Fibroblast of skin of right quadriceps (primary cell): ENCODE measurements at regions not wholly inside any gene's neighbourhood (a gene's known extent, or its start where the extent isn't known, plus 50 kb on each side); places are given as distances from the start of the nearest gene placed in this dataset.

Experiments
- DNase-seq: peaks from one replicate; pipeline ENCODE4 v3.0.0-alpha.2; 2013

DNA sequence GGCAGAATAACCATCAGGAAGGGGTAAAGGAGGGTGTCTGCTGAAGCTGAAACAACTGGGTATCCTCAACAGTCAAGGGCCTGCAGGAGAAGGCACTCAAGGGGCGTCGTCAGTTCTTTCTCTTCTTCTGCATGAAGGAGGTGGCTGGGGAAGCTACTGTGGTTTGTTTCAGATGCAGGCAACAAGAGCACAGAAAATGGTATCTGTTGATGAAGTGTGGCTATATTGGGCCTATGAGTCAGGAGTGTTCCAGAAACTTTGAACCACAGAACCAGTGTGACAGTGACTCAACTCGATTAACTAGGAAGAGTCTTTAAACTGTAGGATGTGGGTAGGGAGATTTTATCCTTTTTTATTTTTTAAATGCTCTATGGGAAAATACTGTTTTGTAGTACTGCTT, 686.3 kb downstream of the FGF9 start:
- no peak for DNase-seq

DNA sequence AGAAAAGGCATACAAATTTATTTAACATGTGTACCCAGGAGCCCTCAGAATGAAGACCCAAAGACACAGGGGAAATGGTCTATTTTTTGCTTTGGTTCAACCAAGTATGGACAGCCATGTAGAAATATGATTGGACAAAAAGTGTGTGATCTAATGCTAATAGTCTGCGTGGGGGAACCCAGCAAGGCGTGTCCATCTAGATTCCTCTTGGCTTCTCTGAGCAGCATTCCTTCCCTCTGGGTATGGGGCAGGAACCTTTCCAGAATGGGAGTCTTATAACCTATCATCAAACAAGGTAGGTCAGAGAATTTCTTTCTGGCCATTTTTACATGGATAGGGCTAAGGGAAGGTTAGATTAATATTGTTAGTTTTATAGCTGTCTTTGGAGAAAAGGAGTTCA, 698.2 kb downstream of the FGF9 start:
- DNase-seq = no peak

DNA sequence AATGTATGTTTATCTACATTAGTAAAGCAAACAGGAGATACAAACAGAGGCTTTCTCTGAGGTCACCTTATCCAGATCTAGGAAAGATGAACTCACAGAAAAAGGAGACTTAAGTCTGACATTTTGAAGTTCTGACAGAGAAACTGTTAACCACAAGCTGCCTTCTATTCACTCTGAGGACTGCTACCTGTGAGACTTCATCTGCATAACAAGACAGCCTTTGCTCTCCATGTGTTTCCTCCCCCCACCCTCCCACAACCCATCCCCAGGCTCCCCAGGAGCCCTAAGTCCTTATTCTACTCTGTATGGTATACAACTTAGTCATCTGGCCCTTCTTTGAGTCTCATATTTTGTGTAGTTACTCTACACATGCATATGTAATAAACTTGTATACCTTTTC, 699.0 kb downstream of the FGF9 start:
- DNase-seq = no peak

DNA sequence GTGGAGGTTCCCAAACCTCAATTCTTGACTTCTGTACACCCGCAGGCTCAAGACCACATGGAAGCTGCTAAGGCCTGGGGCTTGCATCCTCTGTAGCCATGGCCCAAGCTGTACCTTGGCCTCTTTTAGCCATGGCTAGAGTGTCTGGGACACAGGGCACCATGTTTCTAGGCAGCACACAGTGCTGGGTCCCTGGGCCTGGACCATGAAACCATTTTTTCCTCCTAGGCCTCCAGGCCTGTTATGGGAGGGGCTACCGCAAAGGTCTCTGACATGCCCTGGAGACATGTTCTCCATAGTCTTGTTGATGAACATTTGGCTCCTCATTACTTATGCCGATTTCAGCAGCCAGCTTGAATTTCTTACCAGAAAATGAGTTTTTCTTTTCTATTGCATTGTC, 701.4 kb downstream of the FGF9 start:
- no peak for DNase-seq

DNA sequence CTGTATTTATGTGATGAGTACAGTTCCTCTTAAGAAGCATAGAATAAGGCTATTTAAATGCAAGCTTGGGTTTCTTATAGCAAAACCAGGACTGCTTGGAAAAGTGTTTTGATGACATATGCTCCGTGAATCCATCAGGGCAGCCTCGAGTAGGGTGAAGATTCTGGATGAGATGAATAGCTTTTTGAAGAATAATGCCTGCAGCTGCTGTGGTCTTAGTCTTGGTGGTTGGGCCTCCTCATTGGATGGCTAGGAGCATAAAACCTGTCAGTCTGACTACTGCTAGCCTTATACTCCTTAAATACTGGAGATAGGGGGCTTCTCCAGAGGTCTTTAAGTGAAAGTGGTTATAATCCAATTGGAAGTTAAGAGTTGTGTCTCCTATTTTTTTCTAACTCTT, 704.3 kb downstream of the FGF9 start:
- no peak for DNase-seq

- no peak for DNase-seq
These were observed 717.0 kb downstream of the FGF9 start for GRCh38 chr13:22387899-22388298.

DNA sequence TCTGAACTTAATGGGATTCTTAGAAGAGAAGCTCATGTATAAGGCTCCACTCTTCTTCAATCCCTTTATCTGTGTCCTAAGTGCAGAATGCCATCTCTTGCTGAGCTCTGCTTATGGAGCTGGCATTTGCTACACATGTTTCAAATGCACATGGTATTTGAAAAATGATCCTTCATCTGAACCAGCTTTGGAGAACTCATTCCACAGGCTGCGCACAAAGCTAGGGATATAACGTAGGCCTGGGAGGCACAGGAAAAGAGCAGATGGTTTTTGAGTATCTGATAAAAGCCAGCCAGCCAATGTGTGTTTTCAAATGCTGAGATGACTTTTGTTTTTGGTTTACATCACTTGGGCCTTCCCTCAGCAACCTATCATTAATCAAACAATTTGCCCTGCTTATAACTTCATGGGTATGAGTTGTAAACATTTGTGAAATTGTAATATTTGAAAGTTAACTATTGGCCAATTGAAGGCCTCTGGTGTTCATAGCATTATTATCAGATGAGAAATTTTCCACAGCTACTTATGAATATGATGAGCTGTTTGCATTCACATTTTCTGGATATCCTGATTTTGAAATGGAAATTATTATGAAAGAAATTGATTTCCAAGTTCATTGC, 729.0 kb downstream of the FGF9 start:
- DNase-seq = no peak

GRCh38 chr13:22402682-22403081, 731.8 kb downstream of the FGF9 start:
- no peak for DNase-seq

GRCh38 chr13:22403144-22403543, 732.3 kb downstream of the FGF9 start:
- no peak for DNase-seq

GRCh38 chr13:22405891-22406290, 735.0 kb downstream of the FGF9 start:
- no peak for DNase-seq

- DNase-seq = no peak
These were observed 741.6 kb downstream of the FGF9 start for GRCh38 chr13:22412452-22412851.

DNA sequence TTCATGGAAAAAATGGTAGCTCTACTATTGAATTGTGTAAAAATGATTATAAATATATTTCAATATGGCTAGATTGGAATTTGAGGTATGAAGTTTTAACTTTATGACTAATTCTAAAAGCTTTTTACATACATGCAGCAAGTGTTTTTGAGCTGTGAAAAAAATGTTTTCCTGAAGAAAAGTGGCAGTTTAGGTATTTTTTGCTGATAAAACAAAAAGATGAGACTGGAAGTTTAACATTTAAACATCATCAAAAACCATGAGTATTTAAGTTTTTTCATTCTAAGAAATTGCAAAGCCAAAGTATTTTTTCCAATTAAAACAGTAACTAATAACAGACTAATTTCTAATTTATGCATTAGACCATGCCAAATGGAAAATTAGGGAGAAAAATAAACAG, 751.1 kb downstream of the FGF9 start:
- DNase-seq = no peak

GRCh38 chr13:22422712-22423111, 751.8 kb downstream of the FGF9 start:
- no peak for DNase-seq

GRCh38 chr13:22423261-22423660, 752.4 kb downstream of the FGF9 start:
- no peak for DNase-seq

- DNase-seq = no peak
These were observed 754.2 kb downstream of the FGF9 start for GRCh38 chr13:22425087-22425486.

DNA sequence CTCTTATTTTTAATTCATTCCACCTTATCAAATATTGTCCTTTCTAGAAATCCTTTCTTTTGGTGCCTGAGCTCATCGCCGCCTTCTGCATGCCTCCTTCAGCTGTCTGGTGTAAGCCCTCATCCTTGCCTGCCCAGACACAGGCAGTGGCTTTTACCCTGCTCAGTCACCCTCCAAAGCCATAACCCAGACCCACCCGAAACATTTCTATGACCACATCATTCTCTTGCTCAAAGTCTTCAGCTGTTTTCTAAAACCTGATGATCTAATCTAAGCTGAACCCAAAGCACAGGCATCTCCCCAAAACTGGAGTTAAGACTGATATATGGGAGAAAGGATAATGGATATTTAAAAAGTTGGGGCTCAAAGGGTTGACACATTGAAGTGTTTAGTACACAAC, 753.7 kb upstream of the SGCG start:
- no peak for DNase-seq

DNA sequence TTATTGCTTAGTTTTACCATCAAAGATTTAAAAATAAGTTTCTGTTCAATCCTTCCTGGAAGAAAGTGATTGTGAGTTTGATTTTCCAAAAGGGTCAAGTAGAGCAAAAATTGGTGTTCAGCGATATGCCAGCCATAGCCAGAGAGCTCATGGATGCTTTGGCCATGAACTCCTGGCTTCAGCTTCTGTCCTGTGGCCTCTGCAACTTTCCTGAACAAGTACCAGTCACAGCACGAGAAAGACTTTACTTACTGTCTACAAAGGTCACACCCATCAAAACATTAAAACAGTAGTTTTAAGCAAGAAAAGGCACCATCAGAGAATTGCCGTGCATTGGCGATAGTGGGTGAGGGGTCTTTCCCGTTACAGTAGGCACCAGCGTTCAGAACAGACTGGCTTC, 753.0 kb upstream of the SGCG start:
- DNase-seq = no peak

GRCh38 chr13:22428188-22428828, 752.5 kb upstream of the SGCG start:
- DNase-seq = no peak

- no peak for DNase-seq
These were observed 748.1 kb upstream of the SGCG start for GRCh38 chr13:22432690-22433089.

DNA sequence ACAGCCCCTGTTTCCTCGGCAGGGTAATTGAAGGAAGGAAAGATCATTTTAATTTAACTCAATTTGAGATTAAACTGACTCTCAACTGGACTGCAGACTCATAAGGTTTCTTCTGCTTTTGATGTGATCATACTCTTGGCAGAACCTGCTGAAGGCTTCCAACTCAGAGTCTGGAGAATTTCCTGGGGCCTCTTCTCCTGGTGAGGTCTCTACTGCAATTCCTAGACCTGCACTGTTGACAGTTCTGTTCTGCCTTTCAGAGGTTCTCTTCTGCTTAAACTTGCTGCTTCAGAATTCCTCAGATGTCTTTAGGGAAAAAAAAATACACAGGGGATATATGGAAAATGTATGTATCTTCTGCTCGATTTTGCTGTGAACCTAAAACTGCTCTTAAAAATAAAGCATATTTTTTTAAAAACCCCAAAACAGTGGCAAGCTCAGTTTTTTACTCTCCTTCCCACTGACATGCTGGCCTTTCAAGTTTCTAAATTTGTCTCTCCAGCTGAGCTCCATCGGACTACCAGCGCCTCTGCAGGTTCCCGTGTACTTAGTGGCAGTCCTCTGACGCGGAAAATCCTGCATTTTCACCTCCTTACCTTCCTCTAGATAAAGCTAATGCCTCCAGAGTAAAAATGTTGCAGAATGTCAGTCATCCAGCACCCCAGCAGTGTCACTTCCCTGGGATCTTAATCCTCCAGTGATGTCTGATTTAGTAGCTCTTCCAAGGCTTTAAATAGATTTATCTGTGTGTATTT, 733.5 kb upstream of the SGCG start:
- DNase-seq = no peak

- DNase-seq = no peak
These were observed 731.5 kb upstream of the SGCG start for GRCh38 chr13:22449251-22449650.

- DNase-seq = no peak
These were observed 729.4 kb upstream of the SGCG start for GRCh38 chr13:22451327-22451741.

GRCh38 chr13:22454586-22454985, 726.2 kb upstream of the SGCG start:
- no peak for DNase-seq

GRCh38 chr13:22455036-22455435, 725.7 kb upstream of the SGCG start:
- DNase-seq = no peak
